ENCODE measurements at regions not wholly inside any gene's neighbourhood (a gene's known extent, or its start where the extent isn't known, plus 50 kb on each side); places are given as distances from the start of the nearest gene placed in this dataset.

- DNase-seq (no peak), ATAC-seq (ENCODE audit: low FRiP score in 2 of 2) (no peak)
- Histone ChIP-seq H3K4me3 (no peak overlapping the region), H3K9me3 (no peaks in the 10 kb centered on the region), H3K27ac (no peak overlapping the region), H3K4me1 (no peaks in the 10 kb centered on the region), H3K27me3 (no peaks in the 10 kb centered on the region), H3K36me3 (no peaks in the 10 kb centered on the region)
- WGBS, 2 donors, result 81 to 96% methylated on average over 1 of the region's 1 CpG
- TF ChIP-seq CTCF (IDR thresholded peaks at IDR 0.05), result no peak
- no peak for TF ChIP-seq POLR2AphosphoS5 (IDR thresholded peaks at IDR 0.05)
- TF ChIP-seq EP300 (IDR thresholded peaks at IDR 0.05), result no peak
- no peak for TF ChIP-seq POLR2A (IDR thresholded peaks at IDR 0.05)
Observed at GRCh38 chr4:11565213-11565612, 136.5 kb upstream of the HS3ST1 start.

GRCh38 chr4:11564021-11564420 lies 135.3 kb upstream of the HS3ST1 start:
- H3K4me1 ChIP-seq, result no peaks in the 10 kb centered on the region
- H3K9me3 ChIP-seq, result no peaks in the 10 kb centered on the region
- no peak overlapping the region for H3K27ac ChIP-seq
- TF ChIP-seq POLR2A (IDR thresholded peaks at IDR 0.05), result no peak
- no peak for TF ChIP-seq EP300 (IDR thresholded peaks at IDR 0.05)
- TF ChIP-seq POLR2AphosphoS5 (IDR thresholded peaks at IDR 0.05), result no peak
- no peak for TF ChIP-seq CTCF (IDR thresholded peaks at IDR 0.05)
- DNase-seq, result no peak
- 59 to 61% methylated on average over 2 of the region's 2 CpGs for WGBS, 2 donors
- H3K4me3 ChIP-seq, result no peak overlapping the region
- no peak for ATAC-seq (ENCODE audit: low FRiP score in 2 of 2)
- H3K36me3 ChIP-seq, result no peaks in the 10 kb centered on the region
- H3K27me3 ChIP-seq, result no peaks in the 10 kb centered on the region

DNA sequence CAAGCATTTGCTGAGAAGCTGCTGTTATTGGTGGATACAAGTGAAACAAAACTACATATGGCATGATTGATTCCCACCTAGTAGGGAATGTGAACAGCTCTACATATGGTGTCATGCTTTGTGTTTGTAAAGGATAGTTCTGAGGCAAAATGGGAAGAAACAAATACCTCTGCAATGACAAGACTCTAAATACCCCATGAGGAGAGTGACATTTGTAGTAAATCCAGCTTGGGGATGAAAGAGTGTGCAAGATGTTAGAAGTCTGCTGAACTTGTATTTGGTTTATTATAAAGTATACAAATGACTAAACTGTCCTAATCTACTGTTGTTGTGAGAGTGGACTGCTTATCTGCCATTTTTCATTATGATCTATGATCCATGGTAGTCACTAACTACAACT lies 120.8 kb upstream of the HS3ST1 start:
- TF ChIP-seq POLR2AphosphoS5 (IDR thresholded peaks at IDR 0.05) (no peak), CTCF (IDR thresholded peaks at IDR 0.05) (no peak), EP300 (IDR thresholded peaks at IDR 0.05) (no peak), POLR2A (IDR thresholded peaks at IDR 0.05) (no peak)
- Histone ChIP-seq H3K36me3 (no peaks in the 10 kb centered on the region), H3K4me1 (peaks cover 0 to 4% (median 0%) of the 10 kb centered on the region in 4 donors), H3K27me3 (no peaks in the 10 kb centered on the region), H3K4me3 (no peak overlapping the region), H3K27ac (no peak overlapping the region), H3K9me3 (no peaks in the 10 kb centered on the region)
- no peak for DNase-seq
- ATAC-seq (ENCODE audit: low FRiP score in 2 of 2), result no peak

DNA sequence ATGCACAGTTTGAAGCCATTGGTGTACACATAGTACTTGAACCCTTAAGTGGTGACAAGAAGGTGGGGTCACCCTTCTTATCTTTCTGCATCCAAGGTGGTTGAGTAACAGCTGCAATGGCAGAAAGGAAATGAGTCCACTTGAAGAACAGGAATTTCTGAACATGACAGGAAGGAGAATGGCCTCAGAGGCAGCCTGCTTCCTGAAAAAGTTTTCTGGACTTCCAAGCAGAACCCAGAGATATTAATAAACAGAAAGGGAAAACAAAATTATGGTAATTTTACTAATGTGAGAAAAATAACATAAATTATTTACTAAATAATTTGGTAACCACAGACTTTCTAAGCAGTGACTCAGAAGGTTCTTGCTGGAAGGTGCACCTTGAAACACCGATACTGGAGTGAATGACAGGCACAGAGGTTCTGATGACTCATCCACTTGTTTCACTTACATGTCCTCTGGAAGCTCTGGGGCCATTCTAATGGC lies 119.9 kb upstream of the HS3ST1 start:
- H3K4me1 ChIP-seq, result peaks cover 0 to 4% (median 0%) of the 10 kb centered on the region in 4 donors
- TF ChIP-seq POLR2A (IDR thresholded peaks at IDR 0.05), result no peak
- no peak for TF ChIP-seq CTCF (IDR thresholded peaks at IDR 0.05)
- no peak for TF ChIP-seq POLR2AphosphoS5 (IDR thresholded peaks at IDR 0.05)
- no peak for TF ChIP-seq EP300 (IDR thresholded peaks at IDR 0.05)
- 31 to 41% methylated on average over 1 of the region's 1 CpG for WGBS, 2 donors
- no peaks in the 10 kb centered on the region for H3K36me3 ChIP-seq
- ATAC-seq (ENCODE audit: low FRiP score in 2 of 2) (no peak), DNase-seq (no peak)
- no peaks in the 10 kb centered on the region for H3K27me3 ChIP-seq
- no peak overlapping the region for H3K4me3 ChIP-seq
- H3K9me3 ChIP-seq, result no peaks in the 10 kb centered on the region
- H3K27ac ChIP-seq, result no peak overlapping the region

GRCh38 chr4:11546391-11547175 lies 117.9 kb upstream of the HS3ST1 start:
- ATAC-seq (ENCODE audit: low FRiP score in 2 of 2) (no peak), DNase-seq (no peak)
- peaks cover 0 to 4% (median 0%) of the 10 kb centered on the region in 4 donors for H3K4me1 ChIP-seq
- WGBS, 2 donors, result 91 to 100% methylated on average over 1 of the region's 1 CpG
- H3K27ac ChIP-seq, result no peak overlapping the region
- no peaks in the 10 kb centered on the region for H3K27me3 ChIP-seq
- no peak overlapping the region for H3K4me3 ChIP-seq
- no peak for TF ChIP-seq POLR2A (IDR thresholded peaks at IDR 0.05)
- no peak for TF ChIP-seq CTCF (IDR thresholded peaks at IDR 0.05)
- H3K9me3 ChIP-seq, result no peaks in the 10 kb centered on the region
- no peaks in the 10 kb centered on the region for H3K36me3 ChIP-seq
